H9 (cell line): ENCODE measurements at regions not wholly inside any gene's neighbourhood (a gene's known extent, or its start where the extent isn't known, plus 50 kb on each side); places are given as distances from the start of the nearest gene placed in this dataset.
A peak's percentile ranks its signal among the peaks of the same experiment; 100 is the strongest.

Source experiments
- DNase-seq: peaks from one replicate; pipeline ENCODE4 v3.0.0-alpha.2; 2017
- H2AFZ ChIP-seq: one replicate; pipeline ENCODE4 v1.6.1; 2013; ENCODE audit warnings: mild to moderate bottlenecking, low read length, control low read depth, moderate library complexity
- H2AK5ac ChIP-seq: 2 replicates; pipeline ENCODE4 v1.6.1; 2013; ENCODE audit warnings: low read length, control low read depth, mixed read lengths; ENCODE audit not compliant: insufficient read length
- H2BK120ac ChIP-seq: one replicate; pipeline ENCODE4 v1.6.1; 2013; ENCODE audit warnings: low read depth, mild to moderate bottlenecking, low read length, control low read depth, inconsistent platforms; ENCODE audit not compliant: poor library complexity, severe bottlenecking
- H2BK12ac ChIP-seq: 2 replicates; pipeline ENCODE4 v1.6.1; 2013; ENCODE audit warnings: low read length, control low read depth, mixed read lengths, low read depth; ENCODE audit not compliant: insufficient read length
- H2BK15ac ChIP-seq: 2 replicates; pipeline ENCODE4 v1.6.1; 2013; ENCODE audit warnings: low read depth, low read length, control low read depth
- H2BK20ac ChIP-seq: one replicate; pipeline ENCODE4 v1.6.1; 2013; ENCODE audit warnings: low read depth, mild to moderate bottlenecking, low read length, control low read depth, inconsistent platforms; ENCODE audit not compliant: poor library complexity, severe bottlenecking
- H2BK5ac ChIP-seq: 2 replicates; pipeline ENCODE4 v1.6.1; 2013; ENCODE audit warnings: low read length, control low read depth, mixed read lengths; ENCODE audit not compliant: insufficient read length
- H3K14ac ChIP-seq: 2 replicates; pipeline ENCODE4 v1.6.1; 2013; ENCODE audit warnings: low read length, control low read depth; ENCODE audit not compliant: insufficient read depth
- H3K18ac ChIP-seq: 2 replicates; pipeline ENCODE4 v1.6.1; 2013; ENCODE audit warnings: low read depth, mild to moderate bottlenecking, mixed read lengths, low read length, control low read depth; ENCODE audit not compliant: insufficient read length
- H3K23ac ChIP-seq: 2 replicates; pipeline ENCODE4 v1.6.1; 2013; ENCODE audit warnings: low read length, control low read depth, mixed read lengths, low read depth; ENCODE audit not compliant: insufficient read length
- H3K23me2 ChIP-seq: 2 replicates; pipeline ENCODE4 v1.6.1; 2013; ENCODE audit warnings: low read depth, mild to moderate bottlenecking, mixed read lengths, low read length, control low read depth; ENCODE audit not compliant: insufficient read length, poor library complexity, severe bottlenecking
- H3K27ac ChIP-seq: 2 replicates; pipeline ENCODE4 v1.5.1; 2013; ENCODE audit warnings: low read length, control low read depth, mixed read lengths, low read depth; ENCODE audit not compliant: insufficient read length
- H3K27me3 ChIP-seq: 2 replicates; pipeline ENCODE4 v1.6.1; 2013; ENCODE audit warnings: low read length, control low read depth, inconsistent platforms; ENCODE audit not compliant: insufficient read depth
- H3K4ac ChIP-seq: 2 replicates; pipeline ENCODE4 v1.6.1; 2013; ENCODE audit warnings: low read depth, mild to moderate bottlenecking, control low read depth, inconsistent platforms, low read length, moderate library complexity
- H3K4me1 ChIP-seq: 2 replicates; pipeline ENCODE4 v1.6.1; 2013; ENCODE audit warnings: low read length, control low read depth, inconsistent platforms; ENCODE audit not compliant: insufficient read depth
- H3K4me2 ChIP-seq: 2 replicates; pipeline ENCODE4 v1.6.1; 2013; ENCODE audit warnings: low read length, control low read depth, mixed read lengths; ENCODE audit not compliant: insufficient read length, insufficient read depth
- H3K56ac ChIP-seq: 2 replicates; pipeline ENCODE4 v1.6.1; 2013; ENCODE audit warnings: low read depth, mild to moderate bottlenecking, mixed read lengths, low read length, control low read depth; ENCODE audit not compliant: insufficient read length
- H3K79me1 ChIP-seq: 2 replicates; pipeline ENCODE4 v1.6.1; 2013; ENCODE audit warnings: low read depth, mild to moderate bottlenecking, moderate library complexity, low read length, control low read depth, inconsistent platforms; ENCODE audit not compliant: insufficient read depth, poor library complexity, severe bottlenecking
- H3K79me2 ChIP-seq: 2 replicates; pipeline ENCODE4 v1.6.1; 2013; ENCODE audit warnings: low read length, control low read depth, inconsistent platforms; ENCODE audit not compliant: insufficient read depth
- H3K9ac ChIP-seq: 2 replicates; pipeline ENCODE4 v1.6.1; 2013; ENCODE audit warnings: low read length, control low read depth, mixed read lengths; ENCODE audit not compliant: insufficient read length; ENCODE audit errors: extremely low read depth
- H3K9me3 ChIP-seq: one replicate; pipeline ENCODE4 v1.6.1; 2013; ENCODE audit warnings: low read depth, low read length, inconsistent platforms; ENCODE audit not compliant: control insufficient read depth
- H3T11ph ChIP-seq: one replicate; pipeline ENCODE4 v1.6.1; 2013; ENCODE audit warnings: mild to moderate bottlenecking, low read length, control low read depth, inconsistent platforms
- H4K20me1 ChIP-seq: one replicate; pipeline ENCODE4 v1.6.1; 2013; ENCODE audit not compliant: control insufficient read depth, insufficient read length, insufficient read depth
- H4K5ac ChIP-seq: 2 replicates; pipeline ENCODE4 v1.6.1; 2013; ENCODE audit warnings: low read depth, mild to moderate bottlenecking, mixed read lengths, low read length, control low read depth; ENCODE audit not compliant: insufficient read length
- H4K8ac ChIP-seq: replicated peaks from 2 replicates; pipeline ENCODE4 v1.6.1; 2013; ENCODE audit warnings: low read length, control low read depth, mixed read lengths, low read depth; ENCODE audit not compliant: insufficient read length
- H4K91ac ChIP-seq: 2 replicates; pipeline ENCODE4 v1.6.1; 2013; ENCODE audit warnings: low read depth, mild to moderate bottlenecking, moderate library complexity, mixed read lengths, low read length, control low read depth; ENCODE audit not compliant: insufficient read length
- H3K27ac Mint-ChIP-seq, 3 experiments: 2 replicates in 2 of 3; 3 replicates in 1 of 3; pipeline ENCODE4 v1.8.0; 2020 to 2021; ENCODE audit warnings: mixed read lengths in 3 of 3, mild to moderate bottlenecking in 1 of 3, moderate library complexity in 1 of 3
- H3K27me3 Mint-ChIP-seq: 2 replicates; pipeline ENCODE4 v1.8.0; 2021; ENCODE audit warnings: low read depth, mild to moderate bottlenecking, moderate library complexity, mixed read lengths
- H3K36me3 Mint-ChIP-seq, 3 experiments: 2 replicates in 2 of 3; 3 replicates in 1 of 3; pipeline ENCODE4 v1.8.0; 2020 to 2021; ENCODE audit warnings: low read depth in 3 of 3, mixed read lengths in 3 of 3; ENCODE audit not compliant: insufficient read depth in 1 of 3
- H3K4me1 Mint-ChIP-seq, 2 experiments: 2 replicates each; pipeline ENCODE4 v1.8.0; 2020; ENCODE audit warnings: mixed read lengths in 2 of 2
- H3K4me3 Mint-ChIP-seq, 2 experiments: 2 replicates in 1 of 2; 3 replicates in 1 of 2; pipeline ENCODE4 v1.8.0; 2020 to 2021; ENCODE audit warnings: mild to moderate bottlenecking in 2 of 2, mixed read lengths in 2 of 2, moderate library complexity in 1 of 2
- H3K9me3 Mint-ChIP-seq, 2 experiments: 2 replicates in 1 of 2; 3 replicates in 1 of 2; pipeline ENCODE4 v1.8.0; 2020; ENCODE audit warnings: mild to moderate bottlenecking in 2 of 2, mixed read lengths in 2 of 2, moderate library complexity in 1 of 2
- CTCF ChIP-seq: fragments of 200-600 bp; sonication (generic); conservative IDR thresholded peaks from 3 replicates; pipeline ENCODE4 v1.8.0; 2021; ENCODE audit warnings: antibody characterized with exemption, mild to moderate bottlenecking
- WGBS: extraction: QIAGEN DNeasy Blood & Tissue Kit; methylation state at CpG from one replicate; pipeline ENCODE4 v1.1.7; 2013; ENCODE audit warnings: missing lambda C conversion rate, low lambda C conversion rate, mixed read lengths; ENCODE audit not compliant: insufficient read length; ENCODE audit errors: extremely low coverage; 5-methylcytosine and 5-hydroxymethylcytosine counted together

GRCh38 chr3:117264204-117264994, 554.8 kb downstream of the TUSC7 start:
- no peaks in the 10 kb centered on the region for H3K79me1 ChIP-seq
- Mint-ChIP-seq H3K4me1 (peaks cover 0 to 4% of the 10 kb centered on the region in 2 experiments; a peak in 1 of 4 replicates), H3K27me3 (no peaks in the 10 kb centered on the region), H3K36me3 (no peaks in the 10 kb centered on the region), H3K9me3 (no peaks in the 10 kb centered on the region), H3K27ac (peak overlapping the region in 1 of 3 experiments; percentile 17; a peak in 1 of 7 replicates), H3K4me3 (no peak overlapping the region)
- H2BK15ac ChIP-seq = no peak overlapping the region
- no CpG with 5 or more reads among the region's 2 CpGs for WGBS
- no peaks in the 10 kb centered on the region for H3K4me1 ChIP-seq
- H3K79me2 ChIP-seq = no peaks in the 10 kb centered on the region
- H3K56ac ChIP-seq = no peak overlapping the region
- no peaks in the 10 kb centered on the region for H4K20me1 ChIP-seq
- no peak overlapping the region for H2BK20ac ChIP-seq
- no peak overlapping the region for H3K23ac ChIP-seq
- no peak overlapping the region for H2BK5ac ChIP-seq
- H3K9me3 ChIP-seq = no peaks in the 10 kb centered on the region
- no peak overlapping the region for H3K14ac ChIP-seq
- no peak overlapping the region for H2BK120ac ChIP-seq
- TF ChIP-seq CTCF = no peak
- no peak for DNase-seq
- H3T11ph ChIP-seq = no peak overlapping the region
- no peak overlapping the region for H4K8ac ChIP-seq
- H4K5ac ChIP-seq = no peak overlapping the region
- H3K9ac ChIP-seq = no peak overlapping the region
- H3K18ac ChIP-seq = no peak overlapping the region
- H3K27me3 ChIP-seq = no peaks in the 10 kb centered on the region
- no peak overlapping the region for H3K4ac ChIP-seq
- no peak overlapping the region for H2AFZ ChIP-seq
- H3K27ac ChIP-seq = no peak overlapping the region
- no peak overlapping the region for H3K4me2 ChIP-seq
- no peak overlapping the region for H2BK12ac ChIP-seq
- no peak overlapping the region for H4K91ac ChIP-seq
- no peaks in the 10 kb centered on the region for H3K23me2 ChIP-seq
- H2AK5ac ChIP-seq = no peak overlapping the region
